Neural cell (in vitro differentiated cells): ENCODE measurements at regions not wholly inside any gene's neighbourhood (a gene's known extent, or its start where the extent isn't known, plus 50 kb on each side); places are given as distances from the start of the nearest gene placed in this dataset.

Experiments used
- H2AFZ ChIP-seq: fragments of 200-600, 300-800 bp; sonication (generic), shearing (Covaris generic); 2 replicates; pipeline ENCODE4 v1.6.0; 2014; ENCODE audit warnings: low read depth, mild to moderate bottlenecking, antibody characterized with exemption, low read length, moderate library complexity
- H3F3A ChIP-seq: fragments of 200-600 bp; shearing (Covaris generic); 2 replicates; pipeline ENCODE4 v1.6.1; 2016; ENCODE audit warnings: mild to moderate bottlenecking, moderate library complexity, mixed read lengths, antibody characterized with exemption, low read length; ENCODE audit not compliant: insufficient read depth, poor library complexity, severe bottlenecking
- H3K27ac ChIP-seq: fragments of 200-600, 300-800 bp; sonication (generic), shearing (Covaris generic); 2 replicates; pipeline ENCODE4 v1.5.1; 2014; ENCODE audit warnings: mild to moderate bottlenecking, low read length, moderate library complexity
- H3K27me3 ChIP-seq: fragments of 300-800, 200-600 bp; sonication (generic), shearing (Covaris generic); 2 replicates; pipeline ENCODE4 v1.6.0; 2014; ENCODE audit warnings: mild to moderate bottlenecking, low read depth, low read length, moderate library complexity; ENCODE audit not compliant: insufficient read depth
- H3K36me3 ChIP-seq: fragments of 300-800, 200-600 bp; sonication (generic), shearing (Covaris generic); 2 replicates; pipeline ENCODE4 v1.5.1; 2014; ENCODE audit warnings: mild to moderate bottlenecking, antibody characterized with exemption, low read length, moderate library complexity; ENCODE audit not compliant: insufficient read depth
- H3K4me2 ChIP-seq: fragments of 300-800, 200-600 bp; sonication (generic), shearing (Covaris generic); 2 replicates; pipeline ENCODE4 v1.6.0; 2014; ENCODE audit warnings: mild to moderate bottlenecking, low read length
- H3K4me3 ChIP-seq: fragments of 300-800, 200-600 bp; sonication (generic), shearing (Covaris generic); 2 replicates; pipeline ENCODE4 v1.5.1; 2014; ENCODE audit warnings: mild to moderate bottlenecking, low read length, moderate library complexity
- H3K79me2 ChIP-seq: fragments of 200-600 bp; shearing (Covaris generic); replicated peaks from 2 replicates; pipeline ENCODE4 v1.6.0; 2014; ENCODE audit warnings: mild to moderate bottlenecking, low read length, moderate library complexity; ENCODE audit not compliant: insufficient read depth
- H3K9ac ChIP-seq: fragments of 300-800, 200-600 bp; sonication (generic), shearing (Covaris generic); 2 replicates; pipeline ENCODE4 v1.6.1; 2016; ENCODE audit warnings: mild to moderate bottlenecking, low read length, mixed read lengths
- H3K9me2 ChIP-seq: fragments of 200-600 bp; shearing (Covaris generic); 2 replicates; pipeline ENCODE4 v1.6.1; 2016; ENCODE audit warnings: mild to moderate bottlenecking, low read length, mixed read lengths; ENCODE audit not compliant: insufficient read depth
- H3K9me3 ChIP-seq: fragments of 200-600, 300-800 bp; sonication (generic), shearing (Covaris generic); 2 replicates; pipeline ENCODE4 v1.6.1; 2016; ENCODE audit warnings: mild to moderate bottlenecking, mixed run types, low read length, moderate library complexity, mixed read lengths
- H4K20me1 ChIP-seq: fragments of 200-600 bp; shearing (Covaris generic); 2 replicates; pipeline ENCODE4 v1.6.1; 2016; ENCODE audit warnings: mild to moderate bottlenecking, mixed run types; ENCODE audit not compliant: insufficient read depth
- CTCF ChIP-seq: fragments of 450-650 bp; IDR thresholded peaks from 2 replicates; pipeline ENCODE4 v1.5.1; 2014; ENCODE audit warnings: antibody characterized with exemption, mild to moderate bottlenecking, moderate library complexity; ENCODE audit not compliant: poor library complexity, severe bottlenecking
- EP300 ChIP-seq: fragments of 450-650 bp; conservative IDR thresholded peaks from 2 replicates; pipeline ENCODE4 v1.6.1; 2014; ENCODE audit warnings: antibody characterized with exemption, mild to moderate bottlenecking, moderate library complexity; ENCODE audit not compliant: poor library complexity, severe bottlenecking
- EZH2 ChIP-seq: fragments of 200-600, 300-800 bp; shearing (Covaris generic), sonication (generic); IDR thresholded peaks from 2 replicates; pipeline ENCODE4 v1.6.1; 2014; ENCODE audit warnings: antibody characterized with exemption, low read length, borderline replicate concordance, mild to moderate bottlenecking; ENCODE audit not compliant: insufficient read depth, poor library complexity, severe bottlenecking
- MXI1 ChIP-seq: fragments of 450-650 bp; conservative IDR thresholded peaks from 2 replicates; pipeline ENCODE4 v1.6.1; 2014; ENCODE audit warnings: antibody characterized with exemption, mild to moderate bottlenecking; ENCODE audit not compliant: poor library complexity, severe bottlenecking
- POLR2AphosphoS5 ChIP-seq: IDR thresholded peaks from 2 replicates; pipeline ENCODE4 v1.6.1; 2012
- RAD21 ChIP-seq: fragments of 450-650 bp; conservative IDR thresholded peaks from 2 replicates; pipeline ENCODE4 v1.6.1; 2014; ENCODE audit warnings: antibody characterized with exemption, mild to moderate bottlenecking, moderate library complexity
- REST ChIP-seq: IDR thresholded peaks from 2 replicates; pipeline ENCODE4 v1.6.1; 2012; ENCODE audit warnings: borderline replicate concordance
- SMC3 ChIP-seq: fragments of 450-650 bp; conservative IDR thresholded peaks from 2 replicates; pipeline ENCODE4 v1.6.1; 2014; ENCODE audit warnings: antibody characterized with exemption, mild to moderate bottlenecking, moderate library complexity; ENCODE audit not compliant: poor library complexity
- TAF1 ChIP-seq: IDR thresholded peaks from 2 replicates; pipeline ENCODE4 v1.6.1; 2012; ENCODE audit warnings: low read depth

GRCh38 chr16:26493751-26494150, 573.0 kb upstream of the C16orf82 start:
- H3K9me3 ChIP-seq, result no peaks in the 10 kb centered on the region
- no peaks in the 10 kb centered on the region for H3F3A ChIP-seq
- no peak overlapping the region for H2AFZ ChIP-seq
- TF ChIP-seq RAD21 (no peak), TAF1 (no peak), EZH2 (no peak), SMC3 (no peak), POLR2AphosphoS5 (no peak), MXI1 (no peak), REST (no peak), EP300 (no peak), CTCF (no peak)
- H3K9me2 ChIP-seq, result no peaks in the 10 kb centered on the region
- no peaks in the 10 kb centered on the region for H4K20me1 ChIP-seq
- no peak overlapping the region for H3K4me3 ChIP-seq
- H3K36me3 ChIP-seq, result no peaks in the 10 kb centered on the region
- no peak overlapping the region for H3K4me2 ChIP-seq
- no peak overlapping the region for H3K9ac ChIP-seq
- no peak overlapping the region for H3K27ac ChIP-seq
- H3K79me2 ChIP-seq, result no peaks in the 10 kb centered on the region
- H3K27me3 ChIP-seq, result no peaks in the 10 kb centered on the region

GRCh38 chr16:26497896-26498295, 568.8 kb upstream of the C16orf82 start:
- Histone ChIP-seq H3K4me3 (no peak overlapping the region), H2AFZ (no peak overlapping the region), H3K79me2 (no peaks in the 10 kb centered on the region), H3K27ac (no peak overlapping the region), H3K9me3 (no peaks in the 10 kb centered on the region), H3K4me2 (no peak overlapping the region), H3K27me3 (no peaks in the 10 kb centered on the region), H3F3A (no peaks in the 10 kb centered on the region), H3K9ac (no peak overlapping the region), H4K20me1 (no peaks in the 10 kb centered on the region), H3K9me2 (no peaks in the 10 kb centered on the region), H3K36me3 (no peaks in the 10 kb centered on the region)
- TF ChIP-seq REST (no peak), TAF1 (no peak), SMC3 (no peak), EZH2 (no peak), RAD21 (no peak), MXI1 (no peak), EP300 (no peak), POLR2AphosphoS5 (no peak), CTCF (no peak)
